ENCODE measurements at regions not wholly inside any gene's neighbourhood (a gene's known extent, or its start where the extent isn't known, plus 50 kb on each side); places are given as distances from the start of the nearest gene placed in this dataset.

GRCh38 chr10:111875725-111876124 is 307.8 kb downstream of the GPAM start:
- TF ChIP-seq POLR2A (IDR thresholded peaks at IDR 0.05; ENCODE audit: low read depth, low read length) (no peak), TAF1 (IDR thresholded peaks at IDR 0.05; ENCODE audit: low read depth, low read length) (no peak), POLR2AphosphoS5 (IDR thresholded peaks at IDR 0.05; ENCODE audit: low read depth, low read length) (no peak), SPI1 (IDR thresholded peaks at IDR 0.05; ENCODE audit: low read depth, low read length) (no peak)

Measured in GM12891 (cell line).